MCF 10A (cell line): ENCODE measurements at regions not wholly inside any gene's neighbourhood (a gene's known extent, or its start where the extent isn't known, plus 50 kb on each side); places are given as distances from the start of the nearest gene placed in this dataset.

Experiments
- BruUV-seq: library from RNA; stranded (reverse); fragments of 400-500 nt; replicated peaks from 2 replicates; lab custom pipeline; 2021; lab: Mats Ljungman, UMichigan
- CTCF ChIA-PET: fragments of 300-600 bp; sonication (Branson Sonifier 250); formaldehyde crosslinking; extraction: SDS; loops from one replicate; lab custom pipeline; 2021; ENCODE audit warnings: antibody characterized with exemption, inconsistent platforms; lab: Yijun Ruan, JAX
- POLR2A ChIA-PET: fragments of 300-600, 350-650 bp; sonication (Branson Sonifier 250); formaldehyde crosslinking; extraction: SDS; loops from one replicate; lab custom pipeline; 2020; ENCODE audit warnings: antibody characterized with exemption, inconsistent platforms; lab: Yijun Ruan, JAX
- DNase-seq: peaks from one replicate; pipeline ENCODE4 v3.0.0-alpha.2; 2018; ENCODE audit not compliant: unreplicated experiment
- H3K27ac Mint-ChIP-seq: one replicate; pipeline ENCODE4 v1.8.0; 2022; ENCODE audit warnings: mild to moderate bottlenecking, low read depth, mixed read lengths; ENCODE audit not compliant: unreplicated experiment
- H3K27me3 Mint-ChIP-seq: one replicate; pipeline ENCODE4 v1.8.0; 2022; ENCODE audit warnings: mixed read lengths; ENCODE audit not compliant: insufficient read depth, unreplicated experiment
- H3K36me3 Mint-ChIP-seq: one replicate; pipeline ENCODE4 v1.8.0; 2022; ENCODE audit warnings: mild to moderate bottlenecking, moderate library complexity, mixed read lengths; ENCODE audit not compliant: insufficient read depth, unreplicated experiment
- H3K4me1 Mint-ChIP-seq: one replicate; pipeline ENCODE4 v1.8.0; 2022; ENCODE audit warnings: mixed read lengths; ENCODE audit not compliant: insufficient read depth, unreplicated experiment
- H3K4me3 Mint-ChIP-seq: one replicate; pipeline ENCODE4 v1.8.0; 2022; ENCODE audit warnings: mild to moderate bottlenecking, moderate library complexity, mixed read lengths; ENCODE audit not compliant: unreplicated experiment
- H3K9me3 Mint-ChIP-seq: one replicate; pipeline ENCODE4 v1.8.0; 2022; ENCODE audit warnings: mixed read lengths; ENCODE audit not compliant: unreplicated experiment
- CTCF ChIP-seq: fragments of 200-600 bp; IDR thresholded peaks from one replicate; pipeline ENCODE4 v1.8.0; 2022; ENCODE audit warnings: antibody characterized with exemption, mild to moderate bottlenecking; ENCODE audit not compliant: unreplicated experiment
- intact Hi-C: fragments of 100-400 bp; cut with micrococcal nuclease; formaldehyde crosslinking; loops from 2 replicates; pipeline ENCODE4 v1.14.1; 2022

GRCh38 chr5:74073257-74073656, 447.3 kb downstream of the ARHGEF28 start:
- ChIA-PET POLR2A (interaction anchor here (1.4 kb wide), 1 partner anchor 12 kb away, joined by 4 read pairs; no protein-coding TSS in a partner anchor), CTCF (interaction anchor here (0.8 kb wide), 1 partner anchor 13 kb away, joined by 4 read pairs; no protein-coding TSS in a partner anchor)
- H3K9me3 Mint-ChIP-seq: peaks cover 6% of the 10 kb centered on the region
- H3K4me3 Mint-ChIP-seq: no peak overlapping the region
- no TSS peak for BruUV-seq
- no peaks in the 10 kb centered on the region for H3K27me3 Mint-ChIP-seq
- intact Hi-C loops: no loop called here
- DNase-seq: no peak
- no peaks in the 10 kb centered on the region for H3K4me1 Mint-ChIP-seq
- no peak overlapping the region for H3K27ac Mint-ChIP-seq
- no peak for TF ChIP-seq CTCF
- H3K36me3 Mint-ChIP-seq: no peaks in the 10 kb centered on the region

- H3K27me3 Mint-ChIP-seq: no peaks in the 10 kb centered on the region
- no peak overlapping the region for H3K4me3 Mint-ChIP-seq
- H3K27ac Mint-ChIP-seq: no peak overlapping the region
- ChIA-PET CTCF (interaction anchor here (0.8 kb wide), 1 partner anchor 13 kb away, joined by 4 read pairs; no protein-coding TSS in a partner anchor), POLR2A (interaction anchor here (1.4 kb wide), 1 partner anchor 13 kb away, joined by 4 read pairs; no protein-coding TSS in a partner anchor)
- no peak for DNase-seq
- H3K4me1 Mint-ChIP-seq: peaks cover 6% of the 10 kb centered on the region
- TF ChIP-seq CTCF: no peak
- no TSS peak for BruUV-seq
- H3K9me3 Mint-ChIP-seq: peaks cover 1% of the 10 kb centered on the region
- intact Hi-C loops: no loop called here
- no peaks in the 10 kb centered on the region for H3K36me3 Mint-ChIP-seq
Observed at GRCh38 chr5:74072646-74073045, 446.6 kb downstream of the ARHGEF28 start.

- CTCF ChIA-PET: no interaction called here
- POLR2A ChIA-PET: no interaction called here
- no peak for DNase-seq
- Mint-ChIP-seq H3K36me3 (no peaks in the 10 kb centered on the region), H3K27me3 (no peaks in the 10 kb centered on the region), H3K27ac (no peak overlapping the region), H3K9me3 (no peaks in the 10 kb centered on the region), H3K4me1 (peaks cover 13% of the 10 kb centered on the region), H3K4me3 (no peak overlapping the region)
- TF ChIP-seq CTCF: no peak
- no TSS peak for BruUV-seq
- intact Hi-C loops: no loop called here
Observed at GRCh38 chr5:74070766-74071165, 444.8 kb downstream of the ARHGEF28 start.

GRCh38 chr5:74069741-74070140, 443.7 kb downstream of the ARHGEF28 start:
- H3K9me3 Mint-ChIP-seq: no peaks in the 10 kb centered on the region
- TF ChIP-seq CTCF: no peak
- BruUV-seq: no TSS peak
- peaks cover 13% of the 10 kb centered on the region for H3K4me1 Mint-ChIP-seq
- no peak overlapping the region for H3K27ac Mint-ChIP-seq
- no peaks in the 10 kb centered on the region for H3K36me3 Mint-ChIP-seq
- intact Hi-C loops: no loop called here
- no peak overlapping the region for H3K4me3 Mint-ChIP-seq
- POLR2A ChIA-PET: interaction anchor here (0.6 kb wide), 1 partner anchor 202 kb away, joined by 4 read pairs; no protein-coding TSS in a partner anchor
- CTCF ChIA-PET: no interaction called here
- H3K27me3 Mint-ChIP-seq: no peaks in the 10 kb centered on the region
- no peak for DNase-seq
